ENCODE measurements at regions not wholly inside any gene's neighbourhood (a gene's known extent, or its start where the extent isn't known, plus 50 kb on each side); places are given as distances from the start of the nearest gene placed in this dataset.

DNA sequence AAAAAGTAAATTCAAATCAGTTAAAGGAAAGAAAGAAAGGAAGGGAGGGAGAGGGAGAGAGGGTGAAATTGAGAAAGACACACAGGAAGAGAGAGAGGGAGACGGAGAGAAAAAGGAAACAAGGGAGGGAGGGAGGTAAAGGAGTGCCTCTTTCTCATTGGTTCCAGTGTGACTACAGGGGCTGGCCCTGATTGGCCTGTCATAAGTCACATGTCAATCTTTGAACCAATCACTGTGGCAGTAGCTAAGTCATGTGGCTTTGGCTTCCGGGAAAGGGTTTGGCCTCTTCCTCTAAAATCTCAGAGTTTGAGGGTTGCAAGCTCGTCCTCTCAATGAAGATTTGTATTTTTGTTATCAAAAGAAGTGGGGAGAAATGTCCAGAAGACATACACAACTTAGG, 150.2 kb downstream of the RAB11FIP2 start:
- intact Hi-C loops (cut with DNase I) = no loop called here
- Histone ChIP-seq H3K27me3 (no peaks in the 10 kb centered on the region), H3K36me3 (replicated peaks in 1 of 2; ENCODE audit: insufficient read depth in 1 of 2, low read depth in 2 of 2) (no peaks in the 10 kb centered on the region), H3K4me1 (no peaks in the 10 kb centered on the region), H3K9me3 (no peaks in the 10 kb centered on the region), H3K4me3 (no peak overlapping the region), H3K27ac (no peak overlapping the region)
- ATAC-seq (no peak), DNase-seq (no peak)
- 63 to 75% methylated on average over 3 of the region's 3 CpGs for WGBS, 2 donors
- no peak for TF ChIP-seq POLR2A (IDR thresholded peaks at IDR 0.05)
- TF ChIP-seq, protein P1, sequence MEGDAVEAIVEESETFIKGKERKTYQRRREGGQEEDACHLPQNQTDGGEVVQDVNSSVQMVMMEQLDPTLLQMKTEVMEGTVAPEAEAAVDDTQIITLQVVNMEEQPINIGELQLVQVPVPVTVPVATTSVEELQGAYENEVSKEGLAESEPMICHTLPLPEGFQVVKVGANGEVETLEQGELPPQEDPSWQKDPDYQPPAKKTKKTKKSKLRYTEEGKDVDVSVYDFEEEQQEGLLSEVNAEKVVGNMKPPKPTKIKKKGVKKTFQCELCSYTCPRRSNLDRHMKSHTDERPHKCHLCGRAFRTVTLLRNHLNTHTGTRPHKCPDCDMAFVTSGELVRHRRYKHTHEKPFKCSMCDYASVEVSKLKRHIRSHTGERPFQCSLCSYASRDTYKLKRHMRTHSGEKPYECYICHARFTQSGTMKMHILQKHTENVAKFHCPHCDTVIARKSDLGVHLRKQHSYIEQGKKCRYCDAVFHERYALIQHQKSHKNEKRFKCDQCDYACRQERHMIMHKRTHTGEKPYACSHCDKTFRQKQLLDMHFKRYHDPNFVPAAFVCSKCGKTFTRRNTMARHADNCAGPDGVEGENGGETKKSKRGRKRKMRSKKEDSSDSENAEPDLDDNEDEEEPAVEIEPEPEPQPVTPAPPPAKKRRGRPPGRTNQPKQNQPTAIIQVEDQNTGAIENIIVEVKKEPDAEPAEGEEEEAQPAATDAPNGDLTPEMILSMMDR (IDR thresholded peaks at IDR 0.05) = no peak

DNA sequence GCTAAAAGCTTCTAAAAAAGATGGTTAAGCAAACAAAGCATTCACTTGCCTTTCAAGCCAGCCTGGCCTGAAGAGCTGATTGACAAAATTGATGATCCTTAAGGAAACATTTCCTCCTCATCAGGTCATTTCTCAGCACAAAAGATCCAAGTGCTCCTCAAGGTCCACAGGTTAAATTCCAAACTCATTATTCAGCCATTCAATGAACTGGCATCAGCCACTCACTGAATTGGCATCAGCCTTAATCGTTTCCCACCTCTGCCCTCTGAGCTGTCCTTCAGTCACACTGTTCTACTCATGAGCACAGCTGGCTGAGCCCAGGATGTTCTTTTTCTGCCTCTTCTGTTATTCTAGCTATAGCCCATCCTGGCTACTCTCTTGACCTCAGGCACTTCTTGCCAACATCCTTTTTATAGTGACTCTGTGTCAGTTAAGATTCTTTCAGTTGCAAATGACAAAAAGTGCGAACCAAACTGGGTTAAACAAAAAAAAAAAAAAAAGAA, 147.5 kb downstream of the RAB11FIP2 start:
- Histone ChIP-seq H3K9me3 (no peaks in the 10 kb centered on the region), H3K4me1 (no peaks in the 10 kb centered on the region), H3K27me3 (no peaks in the 10 kb centered on the region), H3K27ac (no peak overlapping the region), H3K36me3 (replicated peaks in 1 of 2; ENCODE audit: insufficient read depth in 1 of 2, low read depth in 2 of 2) (no peaks in the 10 kb centered on the region), H3K4me3 (no peak overlapping the region)
- 6 to 26% methylated on average over 2 of the region's 2 CpGs for WGBS, 2 donors
- ATAC-seq = no peak
- no peak for TF ChIP-seq POLR2A (IDR thresholded peaks at IDR 0.05)
- TF ChIP-seq, protein P1 (IDR thresholded peaks at IDR 0.05) = no peak
- DNase-seq = no peak
- intact Hi-C loops (cut with DNase I) = no loop called here

DNA sequence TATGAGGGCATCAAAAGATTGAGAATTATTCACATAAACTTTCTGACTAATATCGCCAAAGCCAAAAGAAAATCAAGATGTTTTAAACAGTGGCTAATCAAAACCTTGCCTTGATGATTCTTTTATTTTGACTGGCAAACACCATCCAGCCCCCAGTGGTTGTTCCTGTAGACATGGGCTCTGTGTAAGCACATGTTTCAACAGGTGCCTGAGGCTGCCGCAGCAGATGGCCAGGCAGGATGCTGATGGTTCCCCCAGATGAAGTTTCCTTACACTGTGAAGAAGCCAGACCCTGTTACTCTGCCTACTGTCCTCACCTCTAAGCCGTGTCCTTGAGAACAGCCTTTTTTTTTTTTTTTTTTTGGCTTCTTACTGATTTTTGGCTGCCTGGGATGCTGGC, 146.5 kb downstream of the RAB11FIP2 start:
- intact Hi-C loops (cut with DNase I) = no loop called here
- Histone ChIP-seq H3K36me3 (replicated peaks in 1 of 2; ENCODE audit: insufficient read depth in 1 of 2, low read depth in 2 of 2) (no peaks in the 10 kb centered on the region), H3K27ac (no peak overlapping the region), H3K27me3 (no peaks in the 10 kb centered on the region), H3K4me3 (no peak overlapping the region), H3K4me1 (no peaks in the 10 kb centered on the region), H3K9me3 (no peaks in the 10 kb centered on the region)
- no peak for DNase-seq
- no peak for ATAC-seq
- no peak for TF ChIP-seq POLR2A (IDR thresholded peaks at IDR 0.05)
- TF ChIP-seq, protein P1 (IDR thresholded peaks at IDR 0.05) = no peak
- 66 to 75% methylated on average over 3 of the region's 3 CpGs for WGBS, 2 donors

DNA sequence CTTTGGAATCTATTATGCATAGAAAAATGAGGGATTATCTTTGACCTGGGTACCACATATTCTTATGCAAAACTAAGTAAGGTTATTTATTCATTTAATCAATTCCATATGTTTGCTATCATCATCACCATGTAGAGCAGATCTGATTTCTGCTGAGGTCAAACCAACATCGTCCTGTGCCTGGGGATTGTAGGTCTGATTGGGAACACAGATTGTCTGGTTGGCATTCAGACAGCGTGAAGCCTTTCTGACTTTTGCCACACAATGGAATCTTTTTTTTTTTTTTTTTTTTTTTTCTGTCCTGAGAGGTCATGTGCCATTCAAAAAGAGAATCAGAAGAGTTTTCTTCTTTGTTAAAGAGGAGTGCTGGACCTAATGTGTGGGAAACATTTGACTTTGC, 142.9 kb downstream of the RAB11FIP2 start:
- intact Hi-C loops (cut with DNase I) = no loop called here
- no peaks in the 10 kb centered on the region for H3K27me3 ChIP-seq
- DNase-seq = no peak
- ATAC-seq = no peak
- H3K36me3 ChIP-seq (replicated peaks in 1 of 2; ENCODE audit: insufficient read depth in 1 of 2, low read depth in 2 of 2) = no peaks in the 10 kb centered on the region
- no peak overlapping the region for H3K4me3 ChIP-seq
- no peaks in the 10 kb centered on the region for H3K9me3 ChIP-seq
- no peak for TF ChIP-seq POLR2A (IDR thresholded peaks at IDR 0.05)
- TF ChIP-seq, protein P1 (IDR thresholded peaks at IDR 0.05) = no peak
- no peaks in the 10 kb centered on the region for H3K4me1 ChIP-seq
- WGBS, 2 donors = 48 to 55% methylated on average over 2 of the region's 2 CpGs
- H3K27ac ChIP-seq = no peak overlapping the region

DNA sequence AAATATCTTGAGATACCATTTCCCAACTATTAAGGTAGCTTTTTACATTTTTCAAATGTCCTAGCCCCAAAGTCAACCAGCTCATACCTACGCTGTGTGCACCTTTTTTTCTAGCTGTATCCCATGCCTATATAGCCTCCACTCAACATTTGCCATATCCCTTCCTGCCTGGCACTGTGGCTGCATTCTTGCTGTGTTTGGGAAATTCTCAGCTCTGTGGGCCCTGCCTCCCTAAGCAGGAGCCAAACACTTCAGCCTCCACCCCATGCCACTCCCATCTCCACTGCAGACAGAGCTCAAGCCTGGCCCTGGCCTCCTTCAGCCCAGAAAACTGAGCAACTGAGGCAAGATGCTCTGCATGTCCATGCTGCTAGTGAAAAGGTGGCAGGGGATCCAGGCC, 141.3 kb downstream of the RAB11FIP2 start:
- TF ChIP-seq, protein P1 (IDR thresholded peaks at IDR 0.05) = no peak
- no peak for TF ChIP-seq POLR2A (IDR thresholded peaks at IDR 0.05)
- no peak for ATAC-seq
- H3K4me1 ChIP-seq = no peaks in the 10 kb centered on the region
- 74 to 96% methylated on average over 1 of the region's 1 CpG for WGBS, 2 donors
- H3K4me3 ChIP-seq = no peak overlapping the region
- no peaks in the 10 kb centered on the region for H3K27me3 ChIP-seq
- no peak overlapping the region for H3K27ac ChIP-seq
- no peak for DNase-seq
- H3K9me3 ChIP-seq = no peaks in the 10 kb centered on the region
- intact Hi-C loops (cut with DNase I) = no loop called here
- H3K36me3 ChIP-seq (replicated peaks in 1 of 2; ENCODE audit: insufficient read depth in 1 of 2, low read depth in 2 of 2) = no peaks in the 10 kb centered on the region
